HL-60 (cell line): ENCODE measurements at regions not wholly inside any gene's neighbourhood (a gene's known extent, or its start where the extent isn't known, plus 50 kb on each side); places are given as distances from the start of the nearest gene placed in this dataset.

Experiments
- DNase-seq, 2 experiments: peaks; one replicate each; pipeline ENCODE4 v3.0.0-alpha.2; 2010 to 2020; ENCODE audit warnings: low read depth in 1 of 2, low spot score in 1 of 2
- H3K27ac ChIP-seq: fragments of 250-450 bp; sonication (Bioruptor Pico); replicated peaks from 2 replicates; pipeline ENCODE4 v1.5.1; 2020; ENCODE audit warnings: mild to moderate bottlenecking, moderate library complexity
- H3K27me3 ChIP-seq: fragments of 250-450 bp; sonication (Bioruptor Pico); 2 replicates; pipeline ENCODE4 v1.5.1; 2021; ENCODE audit warnings: mild to moderate bottlenecking, moderate library complexity; ENCODE audit not compliant: insufficient read depth, poor library complexity, severe bottlenecking
- H3K4me3 ChIP-seq: replicated peaks from 2 replicates; pipeline ENCODE4 v1.5.1; 2011; ENCODE audit warnings: mild to moderate bottlenecking, control low read depth, low read length; ENCODE audit not compliant: insufficient read depth
- GABPA ChIP-seq: IDR thresholded peaks from 2 replicates; pipeline ENCODE4 v1.6.1; 2012; ENCODE audit warnings: low read depth
- POLR2AphosphoS5 ChIP-seq: IDR thresholded peaks from 2 replicates; pipeline ENCODE4 v1.6.1; 2012; ENCODE audit warnings: low read depth
- SPI1 ChIP-seq: IDR thresholded peaks from 2 replicates; pipeline ENCODE4 v1.6.1; 2012; ENCODE audit warnings: low read depth, mild to moderate bottlenecking, borderline replicate concordance
- TF ChIP-seq, protein P1 (sequence below): IDR thresholded peaks from one replicate; pipeline ENCODE4 v1.5.1; 2011; ENCODE audit warnings: low read length, control low read depth, inconsistent platforms; ENCODE audit not compliant: insufficient read depth
- TF ChIP-seq, protein P2 (sequence below): IDR thresholded peaks from 2 replicates; pipeline ENCODE4 v1.6.1; 2012; ENCODE audit warnings: low read depth; ENCODE audit not compliant: insufficient replicate concordance

DNA sequence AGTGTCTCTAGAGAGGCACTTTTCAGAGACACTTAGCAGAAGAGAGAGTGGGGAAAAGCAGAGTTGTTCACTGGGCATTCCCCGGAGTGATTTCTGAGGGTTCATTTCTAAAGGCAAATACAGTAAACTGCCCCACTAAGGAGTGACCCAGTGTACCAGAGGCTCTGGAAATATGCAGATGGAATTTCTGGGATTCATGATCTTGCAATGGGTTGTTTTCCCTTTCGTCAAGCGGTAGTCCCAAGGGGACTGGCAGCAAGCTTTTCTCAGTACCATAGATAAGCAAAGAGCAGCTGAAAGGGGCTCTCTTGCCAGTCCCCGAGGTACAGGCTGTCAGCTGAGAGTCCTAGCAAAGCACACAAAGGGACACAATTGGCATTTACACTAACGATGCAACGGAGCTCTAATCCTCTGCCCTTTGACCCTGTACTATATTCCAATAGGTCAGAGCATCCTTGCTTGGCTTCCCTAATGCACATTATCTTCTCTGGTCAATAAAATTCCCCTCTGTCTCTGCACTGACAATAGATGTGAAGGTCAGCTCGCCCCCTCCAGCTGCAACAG is 155.6 kb downstream of the SEMA6D start:
- H3K27me3 ChIP-seq: no peaks in the 10 kb centered on the region
- TF ChIP-seq POLR2AphosphoS5 (no peak), SPI1 (no peak), GABPA (no peak)
- TF ChIP-seq, protein P1, sequence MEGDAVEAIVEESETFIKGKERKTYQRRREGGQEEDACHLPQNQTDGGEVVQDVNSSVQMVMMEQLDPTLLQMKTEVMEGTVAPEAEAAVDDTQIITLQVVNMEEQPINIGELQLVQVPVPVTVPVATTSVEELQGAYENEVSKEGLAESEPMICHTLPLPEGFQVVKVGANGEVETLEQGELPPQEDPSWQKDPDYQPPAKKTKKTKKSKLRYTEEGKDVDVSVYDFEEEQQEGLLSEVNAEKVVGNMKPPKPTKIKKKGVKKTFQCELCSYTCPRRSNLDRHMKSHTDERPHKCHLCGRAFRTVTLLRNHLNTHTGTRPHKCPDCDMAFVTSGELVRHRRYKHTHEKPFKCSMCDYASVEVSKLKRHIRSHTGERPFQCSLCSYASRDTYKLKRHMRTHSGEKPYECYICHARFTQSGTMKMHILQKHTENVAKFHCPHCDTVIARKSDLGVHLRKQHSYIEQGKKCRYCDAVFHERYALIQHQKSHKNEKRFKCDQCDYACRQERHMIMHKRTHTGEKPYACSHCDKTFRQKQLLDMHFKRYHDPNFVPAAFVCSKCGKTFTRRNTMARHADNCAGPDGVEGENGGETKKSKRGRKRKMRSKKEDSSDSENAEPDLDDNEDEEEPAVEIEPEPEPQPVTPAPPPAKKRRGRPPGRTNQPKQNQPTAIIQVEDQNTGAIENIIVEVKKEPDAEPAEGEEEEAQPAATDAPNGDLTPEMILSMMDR: no peak
- TF ChIP-seq, protein P2, sequence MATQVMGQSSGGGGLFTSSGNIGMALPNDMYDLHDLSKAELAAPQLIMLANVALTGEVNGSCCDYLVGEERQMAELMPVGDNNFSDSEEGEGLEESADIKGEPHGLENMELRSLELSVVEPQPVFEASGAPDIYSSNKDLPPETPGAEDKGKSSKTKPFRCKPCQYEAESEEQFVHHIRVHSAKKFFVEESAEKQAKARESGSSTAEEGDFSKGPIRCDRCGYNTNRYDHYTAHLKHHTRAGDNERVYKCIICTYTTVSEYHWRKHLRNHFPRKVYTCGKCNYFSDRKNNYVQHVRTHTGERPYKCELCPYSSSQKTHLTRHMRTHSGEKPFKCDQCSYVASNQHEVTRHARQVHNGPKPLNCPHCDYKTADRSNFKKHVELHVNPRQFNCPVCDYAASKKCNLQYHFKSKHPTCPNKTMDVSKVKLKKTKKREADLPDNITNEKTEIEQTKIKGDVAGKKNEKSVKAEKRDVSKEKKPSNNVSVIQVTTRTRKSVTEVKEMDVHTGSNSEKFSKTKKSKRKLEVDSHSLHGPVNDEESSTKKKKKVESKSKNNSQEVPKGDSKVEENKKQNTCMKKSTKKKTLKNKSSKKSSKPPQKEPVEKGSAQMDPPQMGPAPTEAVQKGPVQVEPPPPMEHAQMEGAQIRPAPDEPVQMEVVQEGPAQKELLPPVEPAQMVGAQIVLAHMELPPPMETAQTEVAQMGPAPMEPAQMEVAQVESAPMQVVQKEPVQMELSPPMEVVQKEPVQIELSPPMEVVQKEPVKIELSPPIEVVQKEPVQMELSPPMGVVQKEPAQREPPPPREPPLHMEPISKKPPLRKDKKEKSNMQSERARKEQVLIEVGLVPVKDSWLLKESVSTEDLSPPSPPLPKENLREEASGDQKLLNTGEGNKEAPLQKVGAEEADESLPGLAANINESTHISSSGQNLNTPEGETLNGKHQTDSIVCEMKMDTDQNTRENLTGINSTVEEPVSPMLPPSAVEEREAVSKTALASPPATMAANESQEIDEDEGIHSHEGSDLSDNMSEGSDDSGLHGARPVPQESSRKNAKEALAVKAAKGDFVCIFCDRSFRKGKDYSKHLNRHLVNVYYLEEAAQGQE: no peak

DNA sequence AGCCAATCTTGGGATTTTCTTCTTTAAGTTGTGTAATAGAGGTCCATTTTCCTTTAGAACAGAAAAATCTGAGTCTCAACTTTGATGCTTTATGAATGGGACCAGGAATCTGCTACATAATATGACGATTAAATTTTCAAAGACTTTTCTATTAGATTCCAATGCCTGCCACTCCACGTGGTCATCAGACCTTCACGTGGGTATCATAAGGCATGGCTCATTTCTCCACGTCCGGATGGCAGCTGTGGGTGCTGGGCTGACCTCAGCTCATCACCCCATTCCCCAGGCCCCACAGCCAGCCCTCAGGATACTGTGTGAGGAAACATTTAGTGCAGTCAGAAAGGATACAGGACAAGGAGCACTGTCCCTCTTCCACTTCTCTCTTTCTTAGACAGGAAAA is 159.7 kb downstream of the SEMA6D start:
- DNase-seq: no peak
- TF ChIP-seq SPI1: no peak
- TF ChIP-seq POLR2AphosphoS5: no peak
- TF ChIP-seq, protein P1: no peak

More for the DNA sequence above, 155.6 kb downstream of the SEMA6D start:
- no peak overlapping the region for H3K27ac ChIP-seq
- DNase-seq: no peak
- H3K4me3 ChIP-seq: no peak overlapping the region

DNA sequence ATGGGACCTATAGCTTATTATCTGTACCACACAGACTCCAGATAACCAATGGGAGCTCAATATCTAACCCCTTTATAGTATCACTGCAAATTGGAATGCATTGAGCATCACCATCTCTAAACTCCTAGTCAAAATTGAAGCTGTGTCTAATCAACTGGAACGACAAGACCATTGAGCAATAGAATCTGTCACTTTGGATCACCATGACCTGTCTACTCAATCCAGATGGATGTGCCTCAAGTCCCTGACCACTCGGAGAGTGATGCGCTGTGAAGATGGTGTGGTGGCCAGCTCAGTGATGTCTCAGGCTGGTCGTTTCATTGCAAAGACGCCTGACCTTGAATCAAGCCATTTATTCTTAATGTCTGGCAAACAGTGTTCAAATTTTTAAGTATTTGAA is 160.5 kb downstream of the SEMA6D start:
- no peak overlapping the region for H3K27ac ChIP-seq
- TF ChIP-seq, protein P1: no peak
- TF ChIP-seq GABPA (no peak), POLR2AphosphoS5 (no peak), SPI1 (no peak)
- TF ChIP-seq, protein P2: no peak

More for the DNA sequence above, 159.7 kb downstream of the SEMA6D start:
- H3K27me3 ChIP-seq: no peaks in the 10 kb centered on the region
- H3K27ac ChIP-seq: no peak overlapping the region
- H3K4me3 ChIP-seq: no peak overlapping the region

DNA sequence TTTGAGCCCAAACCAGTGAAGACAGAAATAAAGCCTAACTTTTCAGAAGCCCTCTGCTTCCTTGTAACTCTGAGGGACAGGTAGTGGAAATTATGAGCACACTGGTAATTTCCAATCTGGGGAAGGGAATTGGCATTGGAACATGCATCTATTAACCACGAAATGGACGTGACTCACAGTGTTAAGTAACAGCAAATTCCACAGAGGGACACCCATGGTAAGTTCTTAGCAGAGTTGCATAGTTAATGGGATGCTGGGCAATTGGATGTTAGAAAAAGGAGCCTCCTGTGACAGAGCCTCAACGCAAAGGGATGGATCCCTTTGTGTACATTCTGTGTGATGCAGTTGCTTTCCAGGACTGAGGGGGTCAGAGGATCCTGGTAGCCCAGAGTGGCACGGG is 168.6 kb downstream of the SEMA6D start:
- H3K27ac ChIP-seq: no peak overlapping the region
- no peaks in the 10 kb centered on the region for H3K27me3 ChIP-seq
- no peak for DNase-seq
- TF ChIP-seq GABPA (no peak), SPI1 (no peak), POLR2AphosphoS5 (no peak)
- TF ChIP-seq, protein P1: no peak
- TF ChIP-seq, protein P2: no peak
- no peak overlapping the region for H3K4me3 ChIP-seq

More for the DNA sequence above, 160.5 kb downstream of the SEMA6D start:
- Histone ChIP-seq H3K27me3 (no peaks in the 10 kb centered on the region), H3K4me3 (no peak overlapping the region)
- no peak for DNase-seq
